Transverse colon (tissue), 4 donors: ENCODE measurements at regions not wholly inside any gene's neighbourhood (a gene's known extent, or its start where the extent isn't known, plus 50 kb on each side); places are given as distances from the start of the nearest gene placed in this dataset.

Source experiments
- CTCF ChIP-seq, 5 experiments: fragments of 200-600 bp in 3 of 5; fragments of 450-650 bp in 2 of 5; sonication (generic) in 3 of 5; IDR thresholded peaks; 1 replicate in 2 of 5; 2 replicates in 3 of 5; pipeline ENCODE4 v1.5.1; 2016 to 2017; ENCODE audit warnings: antibody characterized with exemption in 5 of 5, inconsistent platforms in 3 of 5, mild to moderate bottlenecking in 2 of 5, moderate library complexity in 1 of 5
- POLR2A ChIP-seq: fragments of 450-650 bp; IDR thresholded peaks from one replicate; pipeline ENCODE4 v1.6.1; 2016; ENCODE audit warnings: antibody characterized with exemption, mild to moderate bottlenecking, moderate library complexity
- POLR2AphosphoS5 ChIP-seq, 3 donors: sonication (generic); formaldehyde crosslinking; IDR thresholded peaks; one replicate each; pipeline ENCODE4 v1.6.1; 2016; ENCODE audit warnings: antibody characterized with exemption in 3 of 3

DNA sequence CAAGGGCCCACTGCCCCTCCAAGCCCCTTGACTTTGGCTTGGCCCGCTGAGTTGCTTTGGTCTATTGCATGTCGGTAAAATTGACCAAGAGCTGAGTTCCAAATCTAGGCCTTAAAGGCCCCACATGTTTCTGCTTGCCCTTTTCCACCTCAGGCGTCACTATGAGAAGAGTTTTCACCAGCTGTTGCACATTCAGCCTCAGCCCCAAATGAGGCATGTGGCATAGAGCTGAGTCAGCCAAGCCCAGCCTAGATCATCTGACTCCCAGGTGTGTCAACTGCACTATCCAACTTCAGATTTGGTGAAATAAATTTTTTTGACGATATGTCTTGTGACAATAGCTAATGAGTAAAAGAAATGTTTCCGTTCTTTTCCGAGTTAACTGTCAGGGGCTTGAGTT is 424.5 kb upstream of the FAM47C start:
- no peak for TF ChIP-seq POLR2AphosphoS5 (IDR thresholded peaks at IDR 0.05)
- no peak for TF ChIP-seq CTCF (IDR thresholded peaks at IDR 0.05)
- TF ChIP-seq POLR2A = no peak
